GM21786 (cell line): ENCODE measurements at regions not wholly inside any gene's neighbourhood (a gene's known extent, or its start where the extent isn't known, plus 50 kb on each side); places are given as distances from the start of the nearest gene placed in this dataset.
"Not testable (repeated sequence)": the region's sequence is repeated elsewhere in the genome, so short reads cannot be mapped to it uniquely, and the experiment has no call there.

Experiments
- ATAC-seq: cut with Tn5 transposase; IDR thresholded peaks from one replicate; pipeline ENCODE4 v1.9.1; 2021; ENCODE audit not compliant: unreplicated experiment

DNA sequence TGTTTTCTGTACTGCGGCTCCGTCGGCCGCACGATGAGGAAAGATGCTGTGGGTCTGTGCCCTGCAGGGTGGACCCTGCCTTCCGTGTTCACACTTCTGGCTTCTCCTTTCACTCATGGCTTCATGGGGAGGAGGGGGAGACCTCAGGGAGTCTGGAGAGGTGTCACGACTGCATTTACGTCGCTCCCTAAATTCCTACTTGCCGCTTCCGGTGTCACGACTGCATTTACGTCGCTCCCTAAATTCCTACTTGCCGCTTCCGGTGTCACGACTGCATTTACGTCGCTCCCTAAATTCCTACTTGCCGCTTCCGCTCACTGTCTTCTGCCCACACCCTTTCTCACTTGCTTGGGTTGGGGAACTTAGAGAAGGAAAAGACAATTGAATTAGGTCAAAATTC is 68.4 kb upstream of the ALKAL2 start:
- ATAC-seq: not testable (repeated sequence)

DNA sequence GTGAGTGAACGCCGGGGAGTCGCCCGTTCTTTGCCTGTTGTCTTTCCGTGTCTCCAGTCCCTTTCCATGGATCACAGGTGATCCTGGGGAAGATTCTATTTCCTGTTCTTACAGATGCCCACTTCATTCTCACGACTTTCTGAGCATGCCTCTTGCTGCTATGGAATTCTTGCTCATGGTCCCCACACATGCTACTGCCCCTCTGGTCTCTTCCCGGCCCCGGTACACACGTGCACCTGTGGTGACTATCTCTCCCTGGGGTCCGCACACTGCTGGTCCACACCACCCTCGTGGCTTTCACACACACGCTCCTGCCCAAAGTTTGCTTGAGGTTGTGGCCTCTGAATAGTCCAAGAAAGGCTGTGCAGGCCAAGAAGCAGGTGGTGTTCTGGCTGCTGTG is 67.9 kb upstream of the ALKAL2 start:
- ATAC-seq: no peak

DNA sequence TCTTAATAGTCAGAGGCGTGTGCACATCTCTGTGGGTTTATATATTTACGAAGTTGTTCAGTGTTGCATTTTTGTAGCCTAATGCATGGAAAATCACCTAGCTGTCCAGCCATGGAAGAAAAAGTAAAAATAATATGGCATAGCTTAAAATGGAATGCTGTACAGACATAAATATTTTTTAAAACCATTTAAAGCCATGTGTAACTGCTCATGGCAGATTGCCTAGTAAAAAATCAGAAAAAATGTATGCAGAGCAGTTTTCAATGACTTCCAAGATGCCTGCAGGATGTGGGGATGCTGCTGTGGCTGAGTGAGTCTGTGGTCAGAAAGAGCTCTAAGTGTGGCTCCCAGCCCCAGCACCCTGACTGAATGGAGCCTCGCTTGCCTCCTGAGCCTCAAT is 64.8 kb upstream of the ALKAL2 start:
- ATAC-seq: no peak

DNA sequence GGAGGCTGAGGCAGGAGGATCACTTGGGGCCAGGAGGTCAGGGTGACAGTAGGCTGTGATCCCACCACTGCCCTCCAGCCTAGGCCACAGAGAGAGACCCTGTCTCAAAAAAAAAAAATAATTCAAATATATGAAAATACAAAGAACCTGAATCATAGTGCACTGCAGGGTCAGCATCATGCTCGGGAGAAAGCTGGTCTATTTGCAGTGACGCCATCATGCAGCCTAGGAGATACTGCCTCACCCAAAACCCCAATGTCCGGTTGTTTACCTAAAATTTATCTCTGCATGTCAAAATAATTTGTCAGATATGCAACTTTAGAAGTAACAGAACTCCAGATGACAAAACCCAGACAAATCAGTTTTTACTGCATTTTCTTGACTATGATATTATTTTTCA is 61.5 kb upstream of the ALKAL2 start:
- ATAC-seq: no peak

DNA sequence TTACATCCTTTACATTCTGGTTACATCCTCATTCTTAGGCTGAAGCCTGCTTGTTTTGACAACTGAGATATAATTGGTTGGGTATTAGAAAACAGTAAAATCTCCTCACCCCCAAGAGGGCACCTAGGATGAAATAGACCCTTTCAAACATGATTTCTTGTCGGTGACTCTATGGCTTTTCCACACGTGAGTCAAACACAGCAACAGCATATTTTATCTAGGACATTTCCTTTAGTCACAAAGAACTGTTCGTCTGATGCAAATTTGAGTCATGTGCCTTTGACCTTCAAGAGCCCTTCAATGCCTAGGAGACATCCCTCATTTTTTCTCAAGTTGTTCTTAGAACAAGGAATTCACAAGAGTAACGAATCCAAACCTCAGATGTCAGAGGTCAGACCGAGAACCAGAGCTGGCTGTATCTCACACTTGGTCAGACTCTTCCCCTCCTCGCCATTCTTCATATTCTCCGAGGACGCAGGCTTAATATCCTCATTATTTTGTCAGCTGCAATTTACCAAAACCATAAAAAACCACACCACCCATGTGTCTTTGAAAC is 60.5 kb upstream of the ALKAL2 start:
- no peak for ATAC-seq

DNA sequence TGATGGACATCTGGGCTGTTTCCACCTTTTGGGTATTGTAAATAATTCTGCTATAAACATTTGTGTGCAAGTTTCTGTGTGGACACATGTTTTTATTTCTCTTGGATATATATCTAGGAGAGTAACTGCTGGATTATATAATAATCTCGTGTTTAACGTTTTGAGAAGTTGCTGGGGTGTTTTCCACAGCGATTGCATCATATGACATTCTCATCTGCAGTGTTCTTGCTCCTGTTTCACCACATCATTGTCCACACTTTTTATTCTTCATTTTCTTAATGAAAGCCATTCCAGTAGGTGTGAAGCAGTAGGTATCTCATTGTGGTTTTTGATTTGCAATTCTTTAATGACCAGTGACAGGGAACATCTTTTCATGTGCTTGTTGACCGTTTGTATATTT is 56.9 kb upstream of the ALKAL2 start:
- ATAC-seq: no peak

- no peak for ATAC-seq
Observed at GRCh38 chr2:343355-343754, 55.5 kb upstream of the ALKAL2 start.

DNA sequence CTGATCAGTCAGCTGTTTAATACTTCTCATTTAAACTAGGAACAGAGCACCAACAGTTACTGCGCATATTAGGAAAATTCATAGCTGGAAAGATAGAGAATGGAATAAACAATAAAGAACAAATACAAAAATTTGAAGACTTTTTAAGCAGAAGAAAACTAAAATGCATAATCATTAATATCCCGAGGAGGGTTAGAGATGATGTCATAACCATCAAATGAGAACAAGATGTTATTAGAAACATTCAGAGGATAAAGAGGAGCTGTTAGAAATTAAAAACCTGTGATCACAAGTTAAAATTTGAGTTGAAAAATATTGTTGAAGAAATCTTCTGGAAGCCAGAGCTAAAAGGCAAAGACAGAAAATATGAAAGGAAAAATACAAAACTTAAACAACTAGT is 54.0 kb upstream of the ALKAL2 start:
- ATAC-seq: no peak

- ATAC-seq: no peak
Observed at GRCh38 chr2:341017-341542, 53.2 kb upstream of the ALKAL2 start.
